Caco-2 (cell line): ENCODE measurements at regions not wholly inside any gene's neighbourhood (a gene's known extent, or its start where the extent isn't known, plus 50 kb on each side); places are given as distances from the start of the nearest gene placed in this dataset.

Experiments
- BruUV-seq: library from RNA; stranded (reverse); fragments of 400-500 nt; replicated peaks from 2 replicates; lab custom pipeline; 2021; lab: Mats Ljungman, UMichigan
- CTCF ChIA-PET: fragments of 300-600 bp; sonication (Branson Sonifier 250); formaldehyde crosslinking; loops from one replicate; lab custom pipeline; 2022; ENCODE audit warnings: antibody characterized with exemption; lab: Charles Lee
- POLR2A ChIA-PET: fragments of 300-600 bp; sonication (Branson Sonifier 250); formaldehyde crosslinking; loops from one replicate; lab custom pipeline; 2022; ENCODE audit warnings: antibody characterized with exemption; lab: Charles Lee
- DNase-seq, 2 experiments: peaks; one replicate each; pipeline versions ENCODE4 v3.0.0 to v3.0.0-alpha.2; 2020 to 2022
- H3K27me3 ChIP-seq: replicated peaks from 2 replicates; pipeline ENCODE4 v1.6.0; 2011; ENCODE audit warnings: low read length; ENCODE audit not compliant: control insufficient read depth, insufficient read depth
- H3K36me3 ChIP-seq: 2 replicates; pipeline ENCODE4 v1.5.1; 2011; ENCODE audit warnings: low read length; ENCODE audit not compliant: control insufficient read depth, insufficient read depth
- H3K4me1 ChIP-seq: fragments of 250-450 bp; sonication (Bioruptor Pico); 2 replicates; pipeline ENCODE4 v1.5.1; 2020; ENCODE audit warnings: mild to moderate bottlenecking
- H3K4me3 ChIP-seq: 2 replicates; pipeline ENCODE4 v1.5.1; 2011; ENCODE audit warnings: low read depth, mild to moderate bottlenecking, control low read depth, low read length
- H3K9me3 ChIP-seq: fragments of 250-450 bp; sonication (Bioruptor Pico); 2 replicates; pipeline ENCODE4 v1.5.1; 2020; ENCODE audit warnings: mild to moderate bottlenecking, moderate library complexity
- H3K27ac Mint-ChIP-seq: one replicate; pipeline ENCODE4 v1.8.0; 2022; ENCODE audit warnings: mixed read lengths; ENCODE audit not compliant: unreplicated experiment
- H3K27me3 Mint-ChIP-seq: one replicate; pipeline ENCODE4 v1.8.0; 2022; ENCODE audit warnings: mixed read lengths; ENCODE audit not compliant: insufficient read depth, unreplicated experiment
- H3K36me3 Mint-ChIP-seq: one replicate; pipeline ENCODE4 v1.8.0; 2022; ENCODE audit warnings: mild to moderate bottlenecking, mixed read lengths; ENCODE audit not compliant: insufficient read depth, unreplicated experiment
- H3K4me1 Mint-ChIP-seq: one replicate; pipeline ENCODE4 v1.8.0; 2022; ENCODE audit warnings: low read depth, mixed read lengths; ENCODE audit not compliant: unreplicated experiment
- H3K4me3 Mint-ChIP-seq: one replicate; pipeline ENCODE4 v1.8.0; 2022; ENCODE audit warnings: mild to moderate bottlenecking, moderate library complexity, mixed read lengths; ENCODE audit not compliant: unreplicated experiment
- H3K9me3 Mint-ChIP-seq: one replicate; pipeline ENCODE4 v1.8.0; 2022; ENCODE audit warnings: mixed read lengths; ENCODE audit not compliant: unreplicated experiment
- intact Hi-C: fragments of 100-400 bp; cut with micrococcal nuclease; formaldehyde crosslinking; loops from one replicate; pipeline ENCODE4 v1.10.0; 2022; ENCODE audit not compliant: unreplicated experiment
- TF ChIP-seq, protein P1 (sequence below), 2 experiments: fragments of 200-600 bp in 1 of 2; IDR thresholded peaks; 1 replicate in 1 of 2; 2 replicates in 1 of 2; pipeline versions ENCODE4 v1.5.1 to v1.8.0; 2011 to 2022; ENCODE audit warnings: antibody characterized with exemption in 1 of 2, control low read depth in 1 of 2, inconsistent platforms in 1 of 2, low read depth in 1 of 2, low read length in 1 of 2, mild to moderate bottlenecking in 1 of 2, moderate library complexity in 1 of 2; ENCODE audit not compliant: insufficient read depth in 1 of 2, severe bottlenecking in 1 of 2, unreplicated experiment in 1 of 2

DNA sequence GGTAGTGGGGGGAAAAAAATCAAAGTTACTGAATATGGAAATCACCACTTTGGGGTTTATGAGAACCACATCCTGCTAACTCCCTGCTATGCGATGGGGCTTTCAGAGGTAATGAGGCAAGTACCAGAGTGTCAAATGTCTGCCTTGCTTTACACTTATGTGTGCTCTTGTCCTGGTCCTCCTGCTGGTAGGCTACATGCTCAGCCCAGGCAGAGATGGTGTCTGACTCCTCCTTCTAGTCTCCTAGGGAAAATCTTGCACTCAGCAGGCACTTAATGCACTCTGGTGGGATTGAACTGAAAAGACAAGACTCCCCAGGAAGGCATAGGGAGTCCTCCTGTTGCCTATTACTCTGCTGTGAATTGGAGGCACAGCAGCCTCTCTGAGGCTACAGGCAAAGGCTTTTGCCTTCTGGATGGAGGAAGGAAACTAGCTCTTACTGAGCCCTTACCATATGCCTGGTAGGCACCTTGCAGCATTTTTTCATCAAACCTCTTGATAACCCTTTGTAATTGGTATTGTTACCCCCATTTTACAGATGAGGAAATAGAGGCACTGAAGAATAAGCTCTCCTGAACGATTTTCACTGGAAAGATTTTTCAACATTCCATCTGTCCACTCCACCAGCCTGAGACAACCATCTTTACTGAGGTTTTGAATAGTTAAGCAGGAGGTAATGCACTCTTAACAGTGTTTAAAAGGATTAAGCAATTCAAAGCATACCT lies 132.1 kb upstream of the PAX6 start:
- intact Hi-C loops, result no loop called here
- ChIA-PET CTCF (no interaction called here), POLR2A (no interaction called here)
- BruUV-seq, result no TSS peak
- H3K27me3 Mint-ChIP-seq, result peaks cover 11% of the 10 kb centered on the region
- Histone ChIP-seq H3K4me3 (no peak overlapping the region), H3K9me3 (no peaks in the 10 kb centered on the region), H3K36me3 (no peaks in the 10 kb centered on the region), H3K4me1 (no peaks in the 10 kb centered on the region), H3K27me3 (no peaks in the 10 kb centered on the region)
- H3K36me3 Mint-ChIP-seq, result no peaks in the 10 kb centered on the region
- DNase-seq, result no peak
- no peak overlapping the region for H3K27ac Mint-ChIP-seq
- TF ChIP-seq, protein P1, sequence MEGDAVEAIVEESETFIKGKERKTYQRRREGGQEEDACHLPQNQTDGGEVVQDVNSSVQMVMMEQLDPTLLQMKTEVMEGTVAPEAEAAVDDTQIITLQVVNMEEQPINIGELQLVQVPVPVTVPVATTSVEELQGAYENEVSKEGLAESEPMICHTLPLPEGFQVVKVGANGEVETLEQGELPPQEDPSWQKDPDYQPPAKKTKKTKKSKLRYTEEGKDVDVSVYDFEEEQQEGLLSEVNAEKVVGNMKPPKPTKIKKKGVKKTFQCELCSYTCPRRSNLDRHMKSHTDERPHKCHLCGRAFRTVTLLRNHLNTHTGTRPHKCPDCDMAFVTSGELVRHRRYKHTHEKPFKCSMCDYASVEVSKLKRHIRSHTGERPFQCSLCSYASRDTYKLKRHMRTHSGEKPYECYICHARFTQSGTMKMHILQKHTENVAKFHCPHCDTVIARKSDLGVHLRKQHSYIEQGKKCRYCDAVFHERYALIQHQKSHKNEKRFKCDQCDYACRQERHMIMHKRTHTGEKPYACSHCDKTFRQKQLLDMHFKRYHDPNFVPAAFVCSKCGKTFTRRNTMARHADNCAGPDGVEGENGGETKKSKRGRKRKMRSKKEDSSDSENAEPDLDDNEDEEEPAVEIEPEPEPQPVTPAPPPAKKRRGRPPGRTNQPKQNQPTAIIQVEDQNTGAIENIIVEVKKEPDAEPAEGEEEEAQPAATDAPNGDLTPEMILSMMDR (IDR thresholded peaks at IDR 0.05; ENCODE audit: insufficient read depth in 1 of 2, low read depth in 1 of 2, low read length in 1 of 2, severe bottlenecking in 1 of 2, unreplicated experiment in 1 of 2), result no peak
- H3K4me1 Mint-ChIP-seq, result no peaks in the 10 kb centered on the region
- no peaks in the 10 kb centered on the region for H3K9me3 Mint-ChIP-seq
- no peak overlapping the region for H3K4me3 Mint-ChIP-seq

DNA sequence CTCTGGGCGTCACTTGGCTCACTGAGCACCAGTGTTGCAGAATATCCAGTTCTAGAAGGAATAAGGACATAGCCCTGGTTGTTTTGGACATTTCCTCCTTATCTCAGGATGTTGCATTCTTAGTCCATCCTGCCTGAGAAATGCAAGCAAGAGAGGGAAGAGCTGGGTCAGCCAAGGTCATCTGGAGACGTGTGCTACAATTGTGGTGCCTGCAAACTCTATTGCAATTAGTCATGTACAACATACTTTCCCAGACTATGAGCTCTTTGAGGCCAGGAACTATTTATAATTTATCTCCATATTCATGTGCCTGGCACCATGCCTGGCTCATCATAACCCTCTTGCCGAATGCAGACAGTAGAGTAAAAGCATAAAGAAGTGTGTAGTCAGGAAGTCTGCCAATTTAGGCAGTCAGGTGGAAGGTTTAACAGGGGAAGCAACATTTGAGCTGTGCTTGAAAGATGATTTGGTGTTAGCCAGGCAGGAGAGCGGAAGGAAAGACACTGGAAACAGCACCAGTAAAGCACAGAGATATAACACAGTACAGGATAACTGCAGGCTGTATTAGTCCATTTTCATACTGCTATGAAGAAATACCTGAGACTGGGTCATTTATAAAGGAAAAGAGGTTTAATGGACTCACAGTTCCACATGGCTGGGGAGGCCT lies 129.4 kb upstream of the PAX6 start:
- DNase-seq, result no peak
- Histone ChIP-seq H3K36me3 (no peaks in the 10 kb centered on the region), H3K9me3 (no peaks in the 10 kb centered on the region), H3K27me3 (no peaks in the 10 kb centered on the region), H3K4me1 (no peaks in the 10 kb centered on the region), H3K4me3 (no peak overlapping the region)
- Mint-ChIP-seq H3K4me1 (no peaks in the 10 kb centered on the region), H3K9me3 (no peaks in the 10 kb centered on the region), H3K27ac (no peak overlapping the region), H3K36me3 (no peaks in the 10 kb centered on the region), H3K27me3 (peaks cover 16% of the 10 kb centered on the region), H3K4me3 (no peak overlapping the region)
- no TSS peak for BruUV-seq
- TF ChIP-seq, protein P1 (IDR thresholded peaks at IDR 0.05; ENCODE audit: insufficient read depth in 1 of 2, low read depth in 1 of 2, low read length in 1 of 2, severe bottlenecking in 1 of 2, unreplicated experiment in 1 of 2), result no peak
- POLR2A ChIA-PET, result no interaction called here
- CTCF ChIA-PET, result no interaction called here
- intact Hi-C loops, result no loop called here

DNA sequence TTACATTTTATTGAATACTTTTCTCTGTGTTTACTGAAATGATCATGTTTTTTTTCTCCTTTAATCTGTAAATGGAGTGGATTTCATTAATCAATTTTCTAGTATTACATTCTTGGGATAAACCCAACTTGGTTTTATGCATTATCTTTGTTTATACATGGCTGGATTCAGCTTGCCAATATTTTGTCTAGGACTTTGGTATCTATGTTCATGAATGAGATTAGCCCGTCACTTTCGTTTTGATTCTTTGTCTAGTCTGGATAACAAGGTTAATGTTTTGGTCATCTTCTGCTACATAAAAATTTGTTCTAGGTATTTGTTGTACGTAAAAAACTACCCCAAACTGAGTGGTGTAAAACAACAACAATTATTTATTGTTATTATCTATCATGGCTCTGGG lies 127.9 kb upstream of the PAX6 start:
- Mint-ChIP-seq H3K27me3 (peaks cover 14% of the 10 kb centered on the region), H3K36me3 (no peaks in the 10 kb centered on the region), H3K4me3 (no peak overlapping the region), H3K9me3 (no peaks in the 10 kb centered on the region), H3K4me1 (no peaks in the 10 kb centered on the region), H3K27ac (no peak overlapping the region)
- Histone ChIP-seq H3K27me3 (no peaks in the 10 kb centered on the region), H3K9me3 (no peaks in the 10 kb centered on the region), H3K4me1 (no peaks in the 10 kb centered on the region), H3K4me3 (no peak overlapping the region), H3K36me3 (no peaks in the 10 kb centered on the region)
- BruUV-seq, result no TSS peak
- TF ChIP-seq, protein P1 (IDR thresholded peaks at IDR 0.05; ENCODE audit: insufficient read depth in 1 of 2, low read depth in 1 of 2, low read length in 1 of 2, severe bottlenecking in 1 of 2, unreplicated experiment in 1 of 2), result no peak
- ChIA-PET CTCF (no interaction called here), POLR2A (no interaction called here)
- DNase-seq, result no peak
- intact Hi-C loops, result no loop called here
